GM23248 (cell line): ENCODE measurements at regions not wholly inside any gene's neighbourhood (a gene's known extent, or its start where the extent isn't known, plus 50 kb on each side); places are given as distances from the start of the nearest gene placed in this dataset.
"Not testable (repeated sequence)": the region's sequence is repeated elsewhere in the genome, so short reads cannot be mapped to it uniquely, and the experiment has no call there.

Experiments
- DNase-seq: peaks from one replicate; pipeline ENCODE4 v3.0.0-alpha.2; 2015
- H2AFZ ChIP-seq: fragments of 200-600 bp; sonication (generic); 2 replicates; pipeline ENCODE4 v1.6.1; 2016; ENCODE audit warnings: antibody characterized with exemption
- H3F3A ChIP-seq: fragments of 200-600 bp; sonication (generic); 2 replicates; pipeline ENCODE4 v1.6.1; 2016; ENCODE audit warnings: mild to moderate bottlenecking, antibody characterized with exemption, mixed run types; ENCODE audit not compliant: insufficient read depth
- H3K27ac ChIP-seq: fragments of 200-600 bp; sonication (generic); 2 replicates; pipeline ENCODE4 v1.5.1; 2016; ENCODE audit warnings: mild to moderate bottlenecking
- H3K27me3 ChIP-seq: fragments of 200-600 bp; sonication (generic); replicated peaks from 2 replicates; pipeline ENCODE4 v1.6.1; 2016; ENCODE audit warnings: mild to moderate bottlenecking; ENCODE audit not compliant: insufficient read depth
- H3K36me3 ChIP-seq: fragments of 200-600 bp; sonication (generic); 2 replicates; pipeline ENCODE4 v1.6.1; 2016; ENCODE audit warnings: low read depth, mild to moderate bottlenecking
- H3K4me1 ChIP-seq: fragments of 200-600 bp; sonication (generic); 2 replicates; pipeline ENCODE4 v1.6.1; 2016; ENCODE audit warnings: mild to moderate bottlenecking; ENCODE audit not compliant: insufficient read depth
- H3K4me2 ChIP-seq: fragments of 200-600 bp; sonication (generic); one replicate; pipeline ENCODE4 v1.6.1; 2016; ENCODE audit warnings: mild to moderate bottlenecking; ENCODE audit not compliant: unreplicated experiment
- H3K4me3 ChIP-seq: fragments of 200-600 bp; sonication (generic); 2 replicates; pipeline ENCODE4 v1.5.1; 2016; ENCODE audit warnings: mild to moderate bottlenecking
- H3K79me2 ChIP-seq: fragments of 200-600 bp; sonication (generic); 2 replicates; pipeline ENCODE4 v1.6.1; 2016; ENCODE audit warnings: mild to moderate bottlenecking; ENCODE audit not compliant: insufficient read depth
- H3K9ac ChIP-seq: fragments of 200-600 bp; sonication (generic); 2 replicates; pipeline ENCODE4 v1.6.1; 2016; ENCODE audit warnings: mild to moderate bottlenecking
- H3K9me2 ChIP-seq: fragments of 200-600 bp; sonication (generic); 2 replicates; pipeline ENCODE4 v1.6.1; 2016; ENCODE audit warnings: mixed run types, mild to moderate bottlenecking, moderate library complexity; ENCODE audit not compliant: insufficient read depth
- H3K9me3 ChIP-seq: fragments of 200-600 bp; sonication (generic); one replicate; pipeline ENCODE4 v1.6.1; 2017; ENCODE audit warnings: low read depth
- H4K20me1 ChIP-seq: fragments of 200-600 bp; sonication (generic); 2 replicates; pipeline ENCODE4 v1.6.0; 2016; ENCODE audit not compliant: insufficient read depth
- EZH2 ChIP-seq: fragments of 200-600 bp; sonication (generic); IDR thresholded peaks from 2 replicates; pipeline ENCODE4 v1.6.1; 2018; ENCODE audit warnings: antibody characterized with exemption, mild to moderate bottlenecking; ENCODE audit not compliant: insufficient read depth, poor library complexity, severe bottlenecking
- EZH2phosphoT487 ChIP-seq: fragments of 200-600 bp; sonication (generic); IDR thresholded peaks from 2 replicates; pipeline ENCODE4 v1.6.1; 2018; ENCODE audit warnings: antibody characterized with exemption, moderate library complexity, mild to moderate bottlenecking, low read depth; ENCODE audit not compliant: insufficient read depth
- WGBS, 2 experiments: methylation state at CpG; one replicate each; pipeline ENCODE4 v1.1.6; 2015 to 2017; ENCODE audit warnings: low lambda C conversion rate in 2 of 2, low coverage in 1 of 2; ENCODE audit errors: missing lambda C conversion rate in 2 of 2; 5-methylcytosine and 5-hydroxymethylcytosine counted together
- in situ Hi-C: fragments of 300-500 bp; cut with MboI; formaldehyde crosslinking; loops from 2 replicates; pipeline ENCODE4 v1.15.0; 2020

- no peak overlapping the region for H3K4me2 ChIP-seq
- no peaks in the 10 kb centered on the region for H3K79me2 ChIP-seq
- no peak for DNase-seq
- H3K27me3 ChIP-seq, result no peaks in the 10 kb centered on the region
- H3K27ac ChIP-seq, result no peak overlapping the region
- 64 to 70% methylated on average over 5 of the region's 5 CpGs for WGBS, 2 experiments
- no peaks in the 10 kb centered on the region for H3K4me1 ChIP-seq
- no peaks in the 10 kb centered on the region for H4K20me1 ChIP-seq
- H3K9me2 ChIP-seq, result no peaks in the 10 kb centered on the region
- H3K4me3 ChIP-seq, result no peak overlapping the region
- in situ Hi-C loops, result no loop called here
- H2AFZ ChIP-seq, result no peak overlapping the region
- H3K9ac ChIP-seq, result no peak overlapping the region
- no peaks in the 10 kb centered on the region for H3K9me3 ChIP-seq
- no peak for TF ChIP-seq EZH2phosphoT487
- TF ChIP-seq EZH2, result no peak
- H3K36me3 ChIP-seq, result no peaks in the 10 kb centered on the region
- H3F3A ChIP-seq, result no peaks in the 10 kb centered on the region
Measured at GRCh38 chr2:129199501-129199900, 780.0 kb upstream of the RAB6C start.

- H3K9me3 ChIP-seq, result no peaks in the 10 kb centered on the region
- H3K4me3 ChIP-seq, result no peak overlapping the region
- no peak overlapping the region for H3K27ac ChIP-seq
- H3K9ac ChIP-seq, result no peak overlapping the region
- no peak overlapping the region for H3K4me2 ChIP-seq
- H4K20me1 ChIP-seq, result no peaks in the 10 kb centered on the region
- no peaks in the 10 kb centered on the region for H3K4me1 ChIP-seq
- in situ Hi-C loops, result no loop called here
- no peak for TF ChIP-seq EZH2phosphoT487
- TF ChIP-seq EZH2, result no peak
- no peaks in the 10 kb centered on the region for H3K36me3 ChIP-seq
- no peaks in the 10 kb centered on the region for H3K79me2 ChIP-seq
- no peaks in the 10 kb centered on the region for H3F3A ChIP-seq
- no peaks in the 10 kb centered on the region for H3K9me2 ChIP-seq
- no peak for DNase-seq
- 15 to 23% methylated on average over 2 of the region's 2 CpGs for WGBS, 2 experiments
- H2AFZ ChIP-seq, result no peak overlapping the region
- H3K27me3 ChIP-seq, result no peaks in the 10 kb centered on the region
Measured at GRCh38 chr2:129201696-129202095, 777.8 kb upstream of the RAB6C start.

- Histone ChIP-seq H3K27ac (no peak overlapping the region), H4K20me1 (no peaks in the 10 kb centered on the region), H3K4me2 (no peak overlapping the region), H3K27me3 (no peaks in the 10 kb centered on the region), H3K9me3 (no peaks in the 10 kb centered on the region), H3K36me3 (no peaks in the 10 kb centered on the region), H3K9me2 (no peaks in the 10 kb centered on the region), H3K4me1 (no peaks in the 10 kb centered on the region), H3K4me3 (no peak overlapping the region), H3K9ac (no peak overlapping the region), H2AFZ (no peak overlapping the region), H3F3A (no peaks in the 10 kb centered on the region), H3K79me2 (no peaks in the 10 kb centered on the region)
- DNase-seq, result no peak
- TF ChIP-seq EZH2phosphoT487, result no peak
- no peak for TF ChIP-seq EZH2
- in situ Hi-C loops, result no loop called here
- 22 to 28% methylated on average over 3 of the region's 3 CpGs for WGBS, 2 experiments
Measured at GRCh38 chr2:129203331-129203730, 776.1 kb upstream of the RAB6C start.

- H3K9me3 ChIP-seq, H3K36me3 ChIP-seq, H3F3A ChIP-seq, H3K27me3 ChIP-seq, H3K4me2 ChIP-seq, H3K79me2 ChIP-seq, H4K20me1 ChIP-seq, H3K4me3 ChIP-seq, in situ Hi-C loops, H3K9ac ChIP-seq, H2AFZ ChIP-seq, H3K9me2 ChIP-seq, H3K4me1 ChIP-seq, DNase-seq, H3K27ac ChIP-seq: not testable (repeated sequence)
- whole genome bisulfite sequencing, 2 experiments, result 58 to 68% methylated on average over 2 of the region's 2 CpGs
Measured at GRCh38 chr2:129204581-129204980, 774.9 kb upstream of the RAB6C start.

GRCh38 chr2:129205176-129205575 is 774.3 kb upstream of the RAB6C start:
- no peak for DNase-seq
- H3K27me3 ChIP-seq, result no peaks in the 10 kb centered on the region
- H2AFZ ChIP-seq, result no peak overlapping the region
- no peaks in the 10 kb centered on the region for H3K9me3 ChIP-seq
- H3F3A ChIP-seq, result no peaks in the 10 kb centered on the region
- TF ChIP-seq EZH2 (no peak), EZH2phosphoT487 (no peak)
- no peak overlapping the region for H3K9ac ChIP-seq
- H3K79me2 ChIP-seq, result no peaks in the 10 kb centered on the region
- H3K4me3 ChIP-seq, result no peak overlapping the region
- no peaks in the 10 kb centered on the region for H4K20me1 ChIP-seq
- in situ Hi-C loops, result no loop called here
- 0 to 2% methylated on average over 1 of the region's 1 CpG for WGBS, 2 experiments
- H3K27ac ChIP-seq, result no peak overlapping the region
- H3K36me3 ChIP-seq, result no peaks in the 10 kb centered on the region
- H3K4me1 ChIP-seq, result no peaks in the 10 kb centered on the region
- H3K9me2 ChIP-seq, result no peaks in the 10 kb centered on the region
- no peak overlapping the region for H3K4me2 ChIP-seq
